ENCODE measurements at regions not wholly inside any gene's neighbourhood (a gene's known extent, or its start where the extent isn't known, plus 50 kb on each side); places are given as distances from the start of the nearest gene placed in this dataset.

DNA sequence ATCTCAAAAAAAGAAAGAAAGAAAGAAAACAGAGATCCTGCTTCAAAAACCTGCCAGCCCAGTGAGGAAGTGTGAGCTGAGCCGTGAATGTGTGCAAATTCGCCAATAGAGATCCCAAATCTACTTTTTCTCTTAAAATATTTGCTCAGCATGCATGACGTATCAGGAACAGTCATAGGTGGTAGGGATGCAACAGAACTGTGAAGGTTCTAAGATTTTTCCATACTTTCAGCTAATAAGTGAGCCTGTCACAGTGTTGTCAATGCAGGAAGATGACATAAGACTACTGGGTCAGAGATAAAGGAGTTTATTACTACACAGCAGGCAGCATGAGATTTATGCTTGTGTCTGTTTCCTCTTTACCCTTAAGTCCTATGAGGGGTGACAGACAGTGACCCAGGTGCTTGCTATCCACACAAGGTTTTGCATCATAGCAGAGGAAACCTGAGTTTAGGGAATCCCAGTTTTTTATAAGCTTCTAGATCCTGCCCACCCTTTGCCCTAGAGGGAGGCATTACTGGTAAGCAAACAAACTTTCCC is 273.4 kb downstream of the BMP7 start:
- no peak for ATAC-seq
- DNase-seq (ENCODE audit: low spot score in 2 of 2): no peak
- Mint-ChIP-seq H3K27ac (no peak overlapping the region), H3K9me3 (no peaks in the 10 kb centered on the region), H3K36me3 (peaks cover 0 to 3% of the 10 kb centered on the region in 2 donors)

DNA sequence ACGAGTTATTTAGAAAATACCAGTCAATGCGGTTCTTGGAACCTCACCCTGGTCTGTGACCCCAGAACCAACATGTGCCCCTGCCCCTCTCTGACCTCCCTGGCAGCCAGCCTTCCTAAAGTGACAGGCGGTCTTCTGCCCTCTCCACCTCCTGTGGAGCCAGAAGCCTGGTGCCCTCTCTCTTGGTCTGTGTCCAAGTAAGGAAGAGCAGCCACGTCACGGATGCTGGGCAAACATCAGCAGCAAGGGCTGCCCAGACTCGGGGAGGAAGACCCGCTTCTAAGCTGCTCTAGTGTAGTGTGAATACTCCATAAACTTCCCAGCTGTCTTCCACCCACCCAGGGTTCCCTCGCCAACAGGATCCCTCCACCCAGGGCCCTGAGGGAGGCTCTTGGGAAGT is 272.4 kb downstream of the BMP7 start:
- no peak for ATAC-seq
- H3K27ac Mint-ChIP-seq: no peak overlapping the region
- H3K36me3 Mint-ChIP-seq: peaks cover 0 to 7% of the 10 kb centered on the region in 2 donors
- peaks cover 0 to 7% of the 10 kb centered on the region in 2 donors for H3K9me3 Mint-ChIP-seq
- no peak for DNase-seq (ENCODE audit: low spot score in 2 of 2)

DNA sequence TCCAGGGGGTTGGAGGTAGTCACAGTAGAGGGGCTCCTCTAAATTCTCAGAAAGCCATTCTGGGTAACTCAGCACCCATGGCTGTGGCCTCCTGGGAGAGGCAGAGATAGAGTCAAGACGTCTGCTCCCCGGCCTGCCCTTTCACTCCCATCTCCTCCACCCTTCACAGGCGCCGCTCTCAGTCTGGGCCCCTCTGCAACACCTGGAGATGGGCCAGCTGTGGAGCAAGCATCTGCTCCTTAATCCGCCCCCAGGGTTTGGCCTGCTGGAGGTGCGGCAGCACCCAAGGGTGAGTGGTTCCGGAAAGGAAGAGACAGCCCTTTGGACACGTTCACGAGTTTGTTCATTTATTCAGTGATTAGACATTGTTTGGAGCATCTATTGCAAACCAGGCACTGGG is 271.3 kb downstream of the BMP7 start:
- DNase-seq (ENCODE audit: low spot score in 2 of 2) (no peak), ATAC-seq (no peak)
- Mint-ChIP-seq H3K27ac (no peak overlapping the region), H3K36me3 (peaks cover 0 to 10% of the 10 kb centered on the region in 2 donors), H3K9me3 (peaks cover 0 to 8% of the 10 kb centered on the region in 2 donors)

DNA sequence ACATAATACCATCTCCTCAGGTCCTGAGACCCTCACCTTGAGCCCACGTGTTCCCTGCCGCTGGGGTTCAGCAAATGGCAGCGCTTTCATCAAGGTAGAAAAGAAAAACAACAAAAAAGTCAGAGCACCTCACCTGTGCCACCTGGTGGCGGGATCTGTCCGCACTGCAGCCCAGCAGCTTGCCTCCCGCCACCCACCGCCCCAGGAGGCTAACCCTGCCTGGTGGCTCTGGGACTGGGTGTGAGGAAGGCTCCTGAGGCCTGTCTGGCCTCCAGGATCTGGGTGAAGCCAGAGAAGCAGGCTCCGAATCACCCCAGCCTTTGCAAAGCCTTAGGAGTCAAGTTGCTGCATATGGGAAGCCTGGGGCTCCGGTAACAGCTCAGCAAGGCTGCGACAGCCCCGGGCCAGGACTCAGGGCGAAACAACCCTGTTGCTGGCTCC is 270.8 kb downstream of the BMP7 start:
- peaks cover 0 to 8% of the 10 kb centered on the region in 2 donors for H3K9me3 Mint-ChIP-seq
- ATAC-seq (peak in 1 of 2 donors; percentile 47), DNase-seq (ENCODE audit: low spot score in 2 of 2) (peak in 1 of 2 donors; percentile 23)
- no peak overlapping the region for H3K27ac Mint-ChIP-seq
- peaks cover 0 to 11% of the 10 kb centered on the region in 2 donors for H3K36me3 Mint-ChIP-seq

DNA sequence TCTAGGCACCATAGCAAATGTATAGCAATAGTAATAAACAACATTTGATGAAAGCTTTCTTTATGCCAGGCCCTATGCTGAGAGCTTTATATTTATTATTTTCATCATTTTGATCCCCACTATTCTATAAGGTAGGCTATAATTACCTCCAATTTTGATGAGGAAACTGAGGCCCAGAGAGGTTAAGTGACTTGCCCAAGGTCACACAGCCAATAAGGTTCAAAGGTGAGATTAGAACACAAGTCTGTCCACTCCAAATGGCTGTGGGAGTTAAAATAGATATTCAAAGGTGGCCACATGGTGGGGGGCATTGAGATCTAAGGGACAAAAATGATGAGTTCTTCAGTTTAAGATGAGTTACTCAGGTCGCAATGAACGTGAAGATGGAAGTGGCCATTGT is 269.9 kb downstream of the BMP7 start:
- no peak for DNase-seq (ENCODE audit: low spot score in 2 of 2)
- Mint-ChIP-seq H3K36me3 (peaks cover 0 to 11% of the 10 kb centered on the region in 2 donors), H3K9me3 (peaks cover 0 to 8% of the 10 kb centered on the region in 2 donors), H3K27ac (no peak overlapping the region)
- ATAC-seq: no peak

DNA sequence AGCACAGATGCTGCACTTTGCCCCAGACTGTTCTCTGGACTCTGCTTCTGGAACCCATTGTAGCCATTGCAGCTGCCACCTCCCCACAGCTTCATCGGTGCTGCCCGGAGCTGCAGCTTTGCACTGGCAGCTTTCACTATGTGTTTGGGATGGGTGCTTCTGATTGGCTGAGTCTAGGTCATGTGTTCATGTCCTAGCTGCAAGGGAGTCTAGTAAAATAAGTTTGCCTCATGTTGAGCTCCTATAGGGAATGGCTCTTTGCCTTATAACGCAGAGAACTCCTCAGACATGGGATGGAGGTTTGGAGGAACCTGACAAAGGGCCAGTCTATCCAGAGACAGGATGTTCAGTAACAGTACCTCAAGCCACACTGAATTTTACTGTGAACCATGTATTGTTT is 268.0 kb downstream of the BMP7 start:
- Mint-ChIP-seq H3K9me3 (peaks cover 0 to 8% of the 10 kb centered on the region in 2 donors), H3K36me3 (peaks cover 0 to 11% of the 10 kb centered on the region in 2 donors), H3K27ac (no peak overlapping the region)
- ATAC-seq (no peak), DNase-seq (ENCODE audit: low spot score in 2 of 2) (no peak)

DNA sequence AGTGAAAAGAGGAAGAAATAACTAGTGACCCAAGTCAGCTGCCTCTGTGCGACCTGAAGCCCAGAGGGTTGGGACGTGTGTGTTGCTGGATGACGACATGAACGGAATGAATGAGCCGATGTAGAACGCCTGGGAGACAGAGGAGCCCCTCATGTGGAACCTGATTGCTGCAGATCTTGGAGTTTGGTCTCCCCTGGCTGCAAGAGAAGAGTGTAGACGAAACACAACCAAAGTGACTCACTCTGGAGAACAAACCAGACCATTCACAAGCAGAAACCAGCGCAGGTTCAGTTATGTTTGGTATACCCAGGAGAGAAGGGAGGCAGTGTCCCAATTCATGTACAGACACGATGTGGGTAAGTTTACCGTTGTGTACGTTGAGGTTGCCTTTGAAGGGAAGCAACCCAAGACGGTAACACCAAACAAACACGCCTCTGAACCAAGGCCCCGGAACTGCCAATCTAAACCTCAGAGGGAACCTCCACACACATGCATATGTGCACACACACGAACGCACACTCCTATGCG is 265.9 kb downstream of the BMP7 start:
- no peak for DNase-seq (ENCODE audit: low spot score in 2 of 2)
- H3K36me3 Mint-ChIP-seq: peaks cover 0 to 11% of the 10 kb centered on the region in 2 donors

DNA sequence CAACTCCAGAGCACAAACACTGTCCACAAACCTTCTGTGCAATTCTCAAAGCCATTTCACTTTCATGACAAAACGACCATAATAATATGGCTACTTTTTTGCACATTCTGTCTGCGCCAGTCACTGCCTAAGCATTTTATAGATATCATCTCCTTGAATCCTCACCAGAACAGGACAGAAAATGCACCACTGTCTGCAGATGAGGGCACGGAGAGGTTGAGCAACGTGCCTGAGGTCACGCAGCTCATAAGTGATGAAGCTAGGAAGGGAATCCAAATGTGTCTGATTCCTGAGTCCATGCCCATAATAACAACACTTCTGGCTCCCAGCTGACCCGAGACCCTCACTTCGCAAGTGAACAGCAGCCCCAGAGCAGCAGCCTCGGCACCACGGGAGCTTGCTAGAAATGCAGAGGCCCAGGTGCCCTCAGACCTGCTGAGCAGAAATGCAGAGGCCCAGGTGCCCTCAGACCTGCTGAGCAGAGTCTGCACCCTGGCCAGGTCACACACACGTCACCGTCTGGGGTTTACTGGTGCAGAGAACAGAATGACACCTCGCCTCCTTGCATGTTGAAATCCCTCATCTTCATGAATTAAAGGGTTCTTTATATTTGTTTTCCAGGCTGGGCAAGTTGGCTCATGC is 265.2 kb downstream of the BMP7 start:
- Mint-ChIP-seq H3K36me3 (peaks cover 0 to 11% of the 10 kb centered on the region in 2 donors), H3K9me3 (peaks cover 0 to 8% of the 10 kb centered on the region in 2 donors), H3K27ac (no peak overlapping the region)
- ATAC-seq (no peak), DNase-seq (ENCODE audit: low spot score in 2 of 2) (no peak)

More for the DNA sequence above, 265.9 kb downstream of the BMP7 start:
- no peak for ATAC-seq
- no peak overlapping the region for H3K27ac Mint-ChIP-seq
- H3K9me3 Mint-ChIP-seq: peaks cover 0 to 8% of the 10 kb centered on the region in 2 donors

- H3K9me3 Mint-ChIP-seq: peaks cover 0 to 8% of the 10 kb centered on the region in 2 donors
- H3K27ac Mint-ChIP-seq: no peak overlapping the region
- no peak for ATAC-seq
- no peak for DNase-seq (ENCODE audit: low spot score in 2 of 2)
- peaks cover 0 to 11% of the 10 kb centered on the region in 2 donors for H3K36me3 Mint-ChIP-seq
These were observed 264.3 kb downstream of the BMP7 start for GRCh38 chr20:57002066-57002570.

DNA sequence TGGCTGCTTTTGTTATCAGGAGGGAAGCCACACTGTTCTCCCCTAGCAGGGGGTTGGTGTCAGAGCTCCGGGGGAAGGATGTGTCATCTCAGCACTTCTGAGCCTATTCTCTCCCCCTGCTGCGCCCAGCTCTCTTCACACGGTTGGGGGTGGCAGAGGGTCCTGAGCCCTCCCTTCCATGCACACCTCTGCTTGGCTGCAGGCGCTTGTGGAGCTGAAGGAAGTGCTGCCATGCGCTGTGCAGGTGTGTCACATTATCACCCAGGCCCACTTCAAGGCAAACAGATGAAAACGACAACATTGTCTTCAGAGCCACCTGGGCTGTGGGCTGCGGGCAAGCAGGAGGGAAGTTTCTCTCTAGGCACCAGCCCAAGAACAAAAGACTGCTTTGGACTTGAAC is 263.4 kb downstream of the BMP7 start:
- peaks cover 0 to 9% of the 10 kb centered on the region in 2 donors for H3K36me3 Mint-ChIP-seq
- peak overlapping the region in 1 of 2 donors; percentile 36 for H3K27ac Mint-ChIP-seq
- peaks cover 0 to 8% of the 10 kb centered on the region in 2 donors for H3K9me3 Mint-ChIP-seq
- DNase-seq (ENCODE audit: low spot score in 2 of 2) (no peak), ATAC-seq (no peak)

DNA sequence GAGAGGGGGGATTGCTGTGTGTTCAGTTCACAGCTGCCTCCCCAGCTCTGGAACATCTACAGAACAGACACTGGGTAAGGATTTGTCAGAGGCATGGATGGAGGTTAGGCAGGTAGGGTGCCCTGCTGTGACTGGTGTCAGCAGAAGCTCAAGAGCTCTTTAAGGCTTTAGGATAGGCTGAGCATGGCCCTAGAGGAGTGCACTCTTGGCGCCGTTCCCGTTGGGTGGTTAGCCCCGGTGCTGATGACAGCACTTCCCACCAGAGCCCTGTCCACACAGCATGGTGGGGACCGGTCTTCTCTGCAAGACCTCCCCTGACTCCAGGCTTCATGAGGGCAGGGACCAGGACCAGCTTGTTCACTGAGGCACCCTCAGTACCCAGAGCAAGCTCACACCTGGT is 262.0 kb downstream of the BMP7 start:
- H3K9me3 Mint-ChIP-seq: no peaks in the 10 kb centered on the region
- no peak for ATAC-seq
- H3K27ac Mint-ChIP-seq: no peak overlapping the region
- no peak for DNase-seq (ENCODE audit: low spot score in 2 of 2)
- H3K36me3 Mint-ChIP-seq: peaks cover 0 to 4% of the 10 kb centered on the region in 2 donors

GRCh38 chr20:57004951-57005933 is 261.2 kb downstream of the BMP7 start:
- Mint-ChIP-seq H3K36me3 (no peaks in the 10 kb centered on the region), H3K27ac (no peak overlapping the region), H3K9me3 (no peaks in the 10 kb centered on the region)
- ATAC-seq: no peak
- no peak for DNase-seq (ENCODE audit: low spot score in 2 of 2)

GRCh38 chr20:57006411-57007170 is 259.9 kb downstream of the BMP7 start:
- Mint-ChIP-seq H3K9me3 (no peaks in the 10 kb centered on the region), H3K36me3 (no peaks in the 10 kb centered on the region), H3K27ac (no peak overlapping the region)
- DNase-seq (ENCODE audit: low spot score in 2 of 2) (no peak), ATAC-seq (no peak)

GRCh38 chr20:57007171-57007540 is 259.3 kb downstream of the BMP7 start:
- no peak for DNase-seq (ENCODE audit: low spot score in 2 of 2)
- no peaks in the 10 kb centered on the region for H3K9me3 Mint-ChIP-seq
- no peaks in the 10 kb centered on the region for H3K36me3 Mint-ChIP-seq
- ATAC-seq: no peak
- H3K27ac Mint-ChIP-seq: no peak overlapping the region

GRCh38 chr20:57008217-57008616 is 258.2 kb downstream of the BMP7 start:
- Mint-ChIP-seq H3K27ac (no peak overlapping the region), H3K36me3 (no peaks in the 10 kb centered on the region), H3K9me3 (no peaks in the 10 kb centered on the region)
- ATAC-seq: peak in 1 of 2 donors; percentile 9
- no peak for DNase-seq (ENCODE audit: low spot score in 2 of 2)

DNA sequence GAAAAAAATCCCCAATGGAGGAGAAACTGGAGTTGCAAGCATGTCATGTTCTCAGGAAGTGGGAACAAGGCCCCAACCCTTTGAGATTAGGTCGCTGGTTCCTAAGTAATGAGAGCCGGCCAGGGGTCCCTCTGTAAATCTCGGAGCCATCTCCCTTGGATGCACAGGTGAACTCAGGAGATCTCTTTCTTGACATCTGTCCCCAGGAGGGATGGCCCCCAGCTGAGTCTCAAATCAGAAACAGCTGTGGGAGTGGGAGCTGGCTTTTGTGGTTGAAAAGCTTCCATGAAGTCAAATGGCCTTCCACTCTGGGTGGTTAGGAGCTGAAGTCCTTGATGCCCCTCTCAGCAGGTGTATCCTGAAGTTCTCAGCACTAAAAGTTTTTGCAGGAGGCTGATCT is 257.1 kb downstream of the BMP7 start:
- ATAC-seq (no peak), DNase-seq (ENCODE audit: low spot score in 2 of 2) (no peak)
- no peaks in the 10 kb centered on the region for H3K36me3 Mint-ChIP-seq
- no peaks in the 10 kb centered on the region for H3K9me3 Mint-ChIP-seq
- no peak overlapping the region for H3K27ac Mint-ChIP-seq
